Caco-2 (cell line): ENCODE measurements at regions not wholly inside any gene's neighbourhood (a gene's known extent, or its start where the extent isn't known, plus 50 kb on each side); places are given as distances from the start of the nearest gene placed in this dataset.

Source experiments
- BruUV-seq: library from RNA; stranded (reverse); fragments of 400-500 nt; replicated peaks from 2 replicates; lab custom pipeline; 2021; lab: Mats Ljungman, UMichigan
- CTCF ChIA-PET: fragments of 300-600 bp; sonication (Branson Sonifier 250); formaldehyde crosslinking; loops from one replicate; lab custom pipeline; 2022; ENCODE audit warnings: antibody characterized with exemption; lab: Charles Lee
- POLR2A ChIA-PET: fragments of 300-600 bp; sonication (Branson Sonifier 250); formaldehyde crosslinking; loops from one replicate; lab custom pipeline; 2022; ENCODE audit warnings: antibody characterized with exemption; lab: Charles Lee
- DNase-seq, 2 experiments: peaks; one replicate each; pipeline versions ENCODE4 v3.0.0 to v3.0.0-alpha.2; 2020 to 2022
- H3K27me3 ChIP-seq: replicated peaks from 2 replicates; pipeline ENCODE4 v1.6.0; 2011; ENCODE audit warnings: low read length; ENCODE audit not compliant: control insufficient read depth, insufficient read depth
- H3K36me3 ChIP-seq: 2 replicates; pipeline ENCODE4 v1.5.1; 2011; ENCODE audit warnings: low read length; ENCODE audit not compliant: control insufficient read depth, insufficient read depth
- H3K4me1 ChIP-seq: fragments of 250-450 bp; sonication (Bioruptor Pico); 2 replicates; pipeline ENCODE4 v1.5.1; 2020; ENCODE audit warnings: mild to moderate bottlenecking
- H3K4me3 ChIP-seq: 2 replicates; pipeline ENCODE4 v1.5.1; 2011; ENCODE audit warnings: low read depth, mild to moderate bottlenecking, control low read depth, low read length
- H3K9me3 ChIP-seq: fragments of 250-450 bp; sonication (Bioruptor Pico); 2 replicates; pipeline ENCODE4 v1.5.1; 2020; ENCODE audit warnings: mild to moderate bottlenecking, moderate library complexity
- H3K27ac Mint-ChIP-seq: one replicate; pipeline ENCODE4 v1.8.0; 2022; ENCODE audit warnings: mixed read lengths; ENCODE audit not compliant: unreplicated experiment
- H3K27me3 Mint-ChIP-seq: one replicate; pipeline ENCODE4 v1.8.0; 2022; ENCODE audit warnings: mixed read lengths; ENCODE audit not compliant: insufficient read depth, unreplicated experiment
- H3K36me3 Mint-ChIP-seq: one replicate; pipeline ENCODE4 v1.8.0; 2022; ENCODE audit warnings: mild to moderate bottlenecking, mixed read lengths; ENCODE audit not compliant: insufficient read depth, unreplicated experiment
- H3K4me1 Mint-ChIP-seq: one replicate; pipeline ENCODE4 v1.8.0; 2022; ENCODE audit warnings: low read depth, mixed read lengths; ENCODE audit not compliant: unreplicated experiment
- H3K4me3 Mint-ChIP-seq: one replicate; pipeline ENCODE4 v1.8.0; 2022; ENCODE audit warnings: mild to moderate bottlenecking, moderate library complexity, mixed read lengths; ENCODE audit not compliant: unreplicated experiment
- H3K9me3 Mint-ChIP-seq: one replicate; pipeline ENCODE4 v1.8.0; 2022; ENCODE audit warnings: mixed read lengths; ENCODE audit not compliant: unreplicated experiment
- intact Hi-C: fragments of 100-400 bp; cut with micrococcal nuclease; formaldehyde crosslinking; loops from one replicate; pipeline ENCODE4 v1.10.0; 2022; ENCODE audit not compliant: unreplicated experiment
- TF ChIP-seq, protein P1 (sequence below), 2 experiments: fragments of 200-600 bp in 1 of 2; IDR thresholded peaks; 1 replicate in 1 of 2; 2 replicates in 1 of 2; pipeline versions ENCODE4 v1.5.1 to v1.8.0; 2011 to 2022; ENCODE audit warnings: antibody characterized with exemption in 1 of 2, control low read depth in 1 of 2, inconsistent platforms in 1 of 2, low read depth in 1 of 2, low read length in 1 of 2, mild to moderate bottlenecking in 1 of 2, moderate library complexity in 1 of 2; ENCODE audit not compliant: insufficient read depth in 1 of 2, severe bottlenecking in 1 of 2, unreplicated experiment in 1 of 2

DNA sequence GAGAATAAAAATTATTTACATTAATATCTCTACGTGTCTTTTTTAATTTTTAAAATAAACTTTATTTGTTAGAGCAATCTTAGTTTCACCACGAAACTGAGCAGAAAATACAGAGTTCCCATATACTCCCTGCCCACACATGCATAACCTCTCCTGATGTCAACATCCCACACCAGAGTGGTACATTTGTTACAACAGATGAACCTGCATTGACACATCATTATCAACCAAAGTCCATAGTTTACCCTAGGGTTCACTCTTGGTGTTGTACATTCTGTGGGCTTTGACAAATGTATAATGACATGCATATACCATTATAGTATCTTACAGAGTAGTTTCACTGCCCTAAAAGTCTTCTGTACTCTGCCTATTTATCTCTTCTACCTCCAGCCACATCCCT is 110.6 kb upstream of the OTUD4 start:
- TF ChIP-seq, protein P1, sequence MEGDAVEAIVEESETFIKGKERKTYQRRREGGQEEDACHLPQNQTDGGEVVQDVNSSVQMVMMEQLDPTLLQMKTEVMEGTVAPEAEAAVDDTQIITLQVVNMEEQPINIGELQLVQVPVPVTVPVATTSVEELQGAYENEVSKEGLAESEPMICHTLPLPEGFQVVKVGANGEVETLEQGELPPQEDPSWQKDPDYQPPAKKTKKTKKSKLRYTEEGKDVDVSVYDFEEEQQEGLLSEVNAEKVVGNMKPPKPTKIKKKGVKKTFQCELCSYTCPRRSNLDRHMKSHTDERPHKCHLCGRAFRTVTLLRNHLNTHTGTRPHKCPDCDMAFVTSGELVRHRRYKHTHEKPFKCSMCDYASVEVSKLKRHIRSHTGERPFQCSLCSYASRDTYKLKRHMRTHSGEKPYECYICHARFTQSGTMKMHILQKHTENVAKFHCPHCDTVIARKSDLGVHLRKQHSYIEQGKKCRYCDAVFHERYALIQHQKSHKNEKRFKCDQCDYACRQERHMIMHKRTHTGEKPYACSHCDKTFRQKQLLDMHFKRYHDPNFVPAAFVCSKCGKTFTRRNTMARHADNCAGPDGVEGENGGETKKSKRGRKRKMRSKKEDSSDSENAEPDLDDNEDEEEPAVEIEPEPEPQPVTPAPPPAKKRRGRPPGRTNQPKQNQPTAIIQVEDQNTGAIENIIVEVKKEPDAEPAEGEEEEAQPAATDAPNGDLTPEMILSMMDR (IDR thresholded peaks at IDR 0.05; ENCODE audit: insufficient read depth in 1 of 2, low read depth in 1 of 2, low read length in 1 of 2, severe bottlenecking in 1 of 2, unreplicated experiment in 1 of 2), result no peak
- CTCF ChIA-PET, result no interaction called here

DNA sequence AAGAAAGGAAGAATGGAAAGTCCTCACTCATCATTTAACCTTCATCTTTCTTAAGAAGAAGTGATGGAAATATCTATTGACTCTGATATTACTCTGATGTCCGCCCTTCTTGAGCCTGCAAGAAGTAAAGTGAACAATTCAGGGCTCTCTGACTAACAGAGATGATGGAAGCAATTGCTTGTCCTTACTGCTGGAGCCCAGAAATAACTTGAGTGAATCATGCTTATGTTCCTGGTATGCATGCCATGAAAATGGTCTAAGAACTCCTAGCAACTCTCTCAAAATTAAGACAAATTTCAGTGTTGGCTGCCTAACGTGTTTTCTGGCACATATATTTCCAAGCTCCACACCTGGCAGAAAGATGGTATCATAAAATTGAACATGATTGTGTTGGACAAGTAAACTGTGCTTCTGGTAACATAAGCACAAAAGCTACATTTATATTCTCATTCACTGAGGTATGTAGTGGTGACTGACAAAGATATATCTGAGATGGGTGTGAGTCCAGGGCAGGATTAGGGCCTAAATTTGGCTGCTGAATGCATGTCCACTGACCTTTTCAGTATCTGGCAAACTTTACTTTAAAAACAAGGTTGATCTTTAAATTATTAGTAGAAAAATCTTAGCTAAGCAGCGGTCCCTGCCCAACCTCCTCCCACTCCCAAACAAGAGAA is 109.2 kb upstream of the OTUD4 start:
- CTCF ChIA-PET, result interaction anchor here (0.7 kb wide), 1 partner anchor 18 kb away, joined by 3 read pairs; no protein-coding TSS in a partner anchor
- Mint-ChIP-seq H3K27me3 (peaks cover 5% of the 10 kb centered on the region), H3K4me1 (no peaks in the 10 kb centered on the region), H3K4me3 (no peak overlapping the region), H3K27ac (no peak overlapping the region), H3K36me3 (no peaks in the 10 kb centered on the region), H3K9me3 (no peaks in the 10 kb centered on the region)
- TF ChIP-seq, protein P1 (IDR thresholded peaks at IDR 0.05; ENCODE audit: insufficient read depth in 1 of 2, low read depth in 1 of 2, low read length in 1 of 2, severe bottlenecking in 1 of 2, unreplicated experiment in 1 of 2), result no peak
- Histone ChIP-seq H3K4me3 (no peak overlapping the region), H3K9me3 (no peaks in the 10 kb centered on the region), H3K4me1 (no peaks in the 10 kb centered on the region), H3K36me3 (no peaks in the 10 kb centered on the region), H3K27me3 (no peaks in the 10 kb centered on the region)
- DNase-seq, result no peak
- intact Hi-C loops, result no loop called here
- POLR2A ChIA-PET, result no interaction called here
- no TSS peak for BruUV-seq

More for the DNA sequence above, 110.6 kb upstream of the OTUD4 start:
- H3K36me3 Mint-ChIP-seq, result no peaks in the 10 kb centered on the region
- H3K27me3 Mint-ChIP-seq, result peaks cover 7% of the 10 kb centered on the region
- DNase-seq, result no peak
- Histone ChIP-seq H3K36me3 (no peaks in the 10 kb centered on the region), H3K27me3 (no peaks in the 10 kb centered on the region), H3K4me1 (no peaks in the 10 kb centered on the region), H3K4me3 (no peak overlapping the region), H3K9me3 (no peaks in the 10 kb centered on the region)
- H3K9me3 Mint-ChIP-seq, result no peaks in the 10 kb centered on the region
- H3K4me1 Mint-ChIP-seq, result no peaks in the 10 kb centered on the region
- POLR2A ChIA-PET, result no interaction called here
- no TSS peak for BruUV-seq
- H3K4me3 Mint-ChIP-seq, result no peak overlapping the region
- H3K27ac Mint-ChIP-seq, result no peak overlapping the region
- intact Hi-C loops, result no loop called here

DNA sequence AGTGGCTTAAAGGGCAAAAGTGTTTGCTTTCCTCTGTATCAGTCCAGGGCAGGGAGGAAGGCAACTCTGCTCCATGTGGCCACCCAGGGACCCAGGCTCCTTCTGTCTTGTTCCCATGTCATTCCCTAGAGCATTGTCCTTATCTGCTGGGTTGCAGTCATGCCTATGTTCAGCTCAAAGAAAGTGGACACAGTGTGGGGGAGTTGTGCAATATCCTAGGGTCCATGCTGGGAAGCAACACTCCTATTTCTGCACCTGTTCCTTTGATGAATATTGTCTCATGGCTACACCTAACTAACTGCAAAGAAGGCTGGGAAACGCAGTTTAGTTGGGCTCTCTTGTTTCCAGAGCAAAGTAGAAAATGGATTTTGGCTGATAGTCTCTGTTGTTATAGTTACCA is 107.0 kb upstream of the OTUD4 start:
- Mint-ChIP-seq H3K36me3 (no peaks in the 10 kb centered on the region), H3K27ac (no peak overlapping the region), H3K4me3 (no peak overlapping the region), H3K9me3 (no peaks in the 10 kb centered on the region), H3K27me3 (peaks cover 3% of the 10 kb centered on the region), H3K4me1 (no peaks in the 10 kb centered on the region)
- no peaks in the 10 kb centered on the region for H3K27me3 ChIP-seq
- ChIA-PET CTCF (no interaction called here), POLR2A (no interaction called here)
- intact Hi-C loops, result no loop called here
- no TSS peak for BruUV-seq
- DNase-seq, result no peak
- H3K36me3 ChIP-seq, result no peaks in the 10 kb centered on the region
- H3K4me3 ChIP-seq, result no peak overlapping the region
- TF ChIP-seq, protein P1 (IDR thresholded peaks at IDR 0.05; ENCODE audit: insufficient read depth in 1 of 2, low read depth in 1 of 2, low read length in 1 of 2, severe bottlenecking in 1 of 2, unreplicated experiment in 1 of 2), result no peak
- H3K4me1 ChIP-seq, result no peaks in the 10 kb centered on the region
- no peaks in the 10 kb centered on the region for H3K9me3 ChIP-seq
